ENCODE measurements at regions not wholly inside any gene's neighbourhood (a gene's known extent, or its start where the extent isn't known, plus 50 kb on each side); places are given as distances from the start of the nearest gene placed in this dataset.
"Not testable (repeated sequence)": the region's sequence is repeated elsewhere in the genome, so short reads cannot be mapped to it uniquely, and the experiment has no call there.

DNA sequence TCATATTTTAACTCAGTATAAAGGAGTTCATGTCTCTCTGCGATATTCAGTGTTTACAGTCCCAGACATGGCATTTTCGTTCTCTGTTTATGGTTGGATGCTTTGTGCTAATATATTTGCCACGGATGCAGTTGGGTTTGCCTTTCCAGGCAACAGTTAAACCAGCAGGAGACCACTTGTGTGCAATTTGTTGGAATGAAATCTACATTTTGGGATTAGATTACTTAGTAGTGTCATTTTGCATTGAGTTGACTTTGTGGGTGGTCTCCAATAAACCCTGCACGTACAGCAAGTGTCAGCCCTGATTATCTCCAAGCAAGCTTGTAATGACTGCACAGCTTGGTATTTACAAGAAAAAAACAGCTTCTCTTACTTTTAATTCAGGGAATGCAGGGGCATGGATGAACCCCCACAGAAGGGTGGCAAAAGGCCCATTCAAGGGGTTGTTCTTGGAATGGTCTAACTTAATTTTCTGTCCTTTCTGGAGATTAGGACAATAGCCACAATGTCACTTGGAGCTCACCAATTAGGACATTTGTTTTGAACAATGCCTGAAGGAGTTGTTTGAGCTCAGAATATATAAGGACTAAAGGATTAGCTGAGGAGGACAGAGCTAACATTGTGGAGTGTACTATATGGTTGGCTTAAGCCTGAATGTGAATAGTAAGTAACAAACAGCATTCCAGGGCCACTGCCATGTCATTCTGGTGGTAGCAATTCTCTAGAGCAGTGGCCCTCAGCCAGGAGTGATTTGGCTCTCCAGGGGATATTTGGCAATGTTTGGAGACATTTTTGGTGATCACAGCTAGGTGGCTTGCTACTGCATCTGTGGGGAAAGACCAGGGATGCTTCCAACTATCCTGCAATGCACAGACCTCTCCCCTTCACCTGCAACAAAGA is 121.5 kb downstream of the SLC4A3 start:
- Histone ChIP-seq H3K27ac (ENCODE audit: low read depth, low read length) (no peak overlapping the region), H3K4me3 (ENCODE audit: low read length) (no peak overlapping the region), H3K79me2 (ENCODE audit: control insufficient read depth, low read length) (no peaks in the 10 kb centered on the region), H3K36me3 (ENCODE audit: control insufficient read depth, low read length) (peaks cover 5% of the 10 kb centered on the region), H4K20me1 (ENCODE audit: control insufficient read depth, insufficient read depth, low read depth, low read length) (no peaks in the 10 kb centered on the region), H3K4me1 (ENCODE audit: control insufficient read depth, low read length) (no peaks in the 10 kb centered on the region), H3K27me3 (ENCODE audit: control insufficient read depth, low read length) (no peaks in the 10 kb centered on the region), H3K9me3 (ENCODE audit: control insufficient read depth, insufficient read depth, low read length) (peaks cover 5% of the 10 kb centered on the region; the same call in 1 of the 2 replicates), H3F3A (ENCODE audit: control insufficient read depth, insufficient read depth) (no peaks in the 10 kb centered on the region), H3K4me2 (ENCODE audit: low read length) (no peak overlapping the region), H3K9me2 (replicated peaks; ENCODE audit: control insufficient read depth, low read length) (no peaks in the 10 kb centered on the region)
- TF ChIP-seq EZH2phosphoT487 (IDR thresholded peaks at IDR 0.05; ENCODE audit: borderline replicate concordance, low read length), result no peak
- TF ChIP-seq, protein P1, sequence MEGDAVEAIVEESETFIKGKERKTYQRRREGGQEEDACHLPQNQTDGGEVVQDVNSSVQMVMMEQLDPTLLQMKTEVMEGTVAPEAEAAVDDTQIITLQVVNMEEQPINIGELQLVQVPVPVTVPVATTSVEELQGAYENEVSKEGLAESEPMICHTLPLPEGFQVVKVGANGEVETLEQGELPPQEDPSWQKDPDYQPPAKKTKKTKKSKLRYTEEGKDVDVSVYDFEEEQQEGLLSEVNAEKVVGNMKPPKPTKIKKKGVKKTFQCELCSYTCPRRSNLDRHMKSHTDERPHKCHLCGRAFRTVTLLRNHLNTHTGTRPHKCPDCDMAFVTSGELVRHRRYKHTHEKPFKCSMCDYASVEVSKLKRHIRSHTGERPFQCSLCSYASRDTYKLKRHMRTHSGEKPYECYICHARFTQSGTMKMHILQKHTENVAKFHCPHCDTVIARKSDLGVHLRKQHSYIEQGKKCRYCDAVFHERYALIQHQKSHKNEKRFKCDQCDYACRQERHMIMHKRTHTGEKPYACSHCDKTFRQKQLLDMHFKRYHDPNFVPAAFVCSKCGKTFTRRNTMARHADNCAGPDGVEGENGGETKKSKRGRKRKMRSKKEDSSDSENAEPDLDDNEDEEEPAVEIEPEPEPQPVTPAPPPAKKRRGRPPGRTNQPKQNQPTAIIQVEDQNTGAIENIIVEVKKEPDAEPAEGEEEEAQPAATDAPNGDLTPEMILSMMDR (IDR thresholded peaks at IDR 0.05; ENCODE audit: low read depth, low read length, poor library complexity, severe bottlenecking), result no peak

DNA sequence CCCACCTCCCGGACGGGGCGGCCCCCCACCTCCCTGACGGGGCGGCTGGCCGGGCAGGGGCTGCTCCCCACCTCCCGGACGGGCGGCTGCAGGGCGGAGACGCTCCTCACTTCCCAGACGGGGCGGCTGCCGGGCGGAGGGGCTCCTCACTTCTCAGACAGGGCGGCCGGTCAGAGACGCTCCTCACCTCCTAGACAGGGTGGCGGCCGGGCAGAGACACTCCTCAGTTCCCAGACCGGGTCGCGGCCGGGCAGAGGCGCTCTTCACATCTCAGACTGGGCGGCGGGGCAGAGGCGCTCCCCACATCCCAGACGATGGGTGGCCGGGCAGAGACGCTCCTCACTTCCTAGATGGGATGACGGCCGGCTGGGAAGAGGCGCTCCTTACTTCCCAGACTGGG is 123.7 kb downstream of the SLC4A3 start:
- H4K20me1 ChIP-seq (ENCODE audit: control insufficient read depth, insufficient read depth, low read depth, low read length); H3K9me2 ChIP-seq (replicated peaks; ENCODE audit: control insufficient read depth, low read length); H3K4me1 ChIP-seq (ENCODE audit: control insufficient read depth, low read length); H3K27ac ChIP-seq (ENCODE audit: low read depth, low read length); H3K36me3 ChIP-seq (ENCODE audit: control insufficient read depth, low read length); H3K4me3 ChIP-seq (ENCODE audit: low read length); H3K4me2 ChIP-seq (ENCODE audit: low read length); H3F3A ChIP-seq (ENCODE audit: control insufficient read depth, insufficient read depth); H3K79me2 ChIP-seq (ENCODE audit: control insufficient read depth, low read length); H3K9me3 ChIP-seq (ENCODE audit: control insufficient read depth, insufficient read depth, low read length); H3K27me3 ChIP-seq (ENCODE audit: control insufficient read depth, low read length): not testable (repeated sequence)

DNA sequence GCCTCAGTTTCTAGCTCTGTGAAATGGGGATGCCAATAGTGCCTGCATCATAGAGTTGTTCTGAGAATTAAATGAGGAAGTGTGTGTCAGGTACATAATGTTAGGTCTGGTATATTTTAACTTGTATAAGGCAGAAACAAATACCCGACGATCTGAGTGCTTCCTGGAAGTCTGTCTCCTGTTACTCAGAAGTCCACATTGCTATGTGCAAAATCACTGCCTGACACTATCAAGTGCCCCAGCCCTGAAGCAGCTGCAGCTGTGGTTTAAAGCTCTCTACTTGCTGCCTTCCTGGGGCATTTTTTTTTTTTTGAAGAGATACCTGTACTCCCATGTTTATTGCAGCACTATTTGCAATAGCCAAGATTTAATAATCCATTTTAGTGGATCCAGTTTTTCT is 125.3 kb downstream of the SLC4A3 start:
- Histone ChIP-seq H3K4me3 (ENCODE audit: low read length) (no peak overlapping the region), H3K27me3 (ENCODE audit: control insufficient read depth, low read length) (no peaks in the 10 kb centered on the region), H3K9me2 (replicated peaks; ENCODE audit: control insufficient read depth, low read length) (no peaks in the 10 kb centered on the region), H3K4me1 (ENCODE audit: control insufficient read depth, low read length) (no peaks in the 10 kb centered on the region), H3K79me2 (ENCODE audit: control insufficient read depth, low read length) (no peaks in the 10 kb centered on the region), H3K9me3 (ENCODE audit: control insufficient read depth, insufficient read depth, low read length) (peaks cover 7% of the 10 kb centered on the region; the same call in 1 of the 2 replicates), H3K36me3 (ENCODE audit: control insufficient read depth, low read length) (peaks cover 9% of the 10 kb centered on the region), H3K4me2 (ENCODE audit: low read length) (no peak overlapping the region), H4K20me1 (ENCODE audit: control insufficient read depth, insufficient read depth, low read depth, low read length) (no peaks in the 10 kb centered on the region), H3F3A (ENCODE audit: control insufficient read depth, insufficient read depth) (no peaks in the 10 kb centered on the region), H3K27ac (ENCODE audit: low read depth, low read length) (no peak overlapping the region)
- TF ChIP-seq, protein P1 (IDR thresholded peaks at IDR 0.05; ENCODE audit: low read depth, low read length, poor library complexity, severe bottlenecking), result no peak
- TF ChIP-seq EZH2phosphoT487 (IDR thresholded peaks at IDR 0.05; ENCODE audit: borderline replicate concordance, low read length), result no peak
